Left lung (tissue), 4 donors: ENCODE measurements at regions not wholly inside any gene's neighbourhood (a gene's known extent, or its start where the extent isn't known, plus 50 kb on each side); places are given as distances from the start of the nearest gene placed in this dataset.
"Not testable (repeated sequence)": the region's sequence is repeated elsewhere in the genome, so short reads cannot be mapped to it uniquely, and the experiment has no call there.

Source experiments
- ATAC-seq: fragments of 200-7000 bp; cut with Tn5 transposase; one replicate; pipeline ENCODE4 v1.9.1; 2020; ENCODE audit warnings: moderate library complexity
- DNase-seq, 4 donors: peaks; one replicate each; pipeline ENCODE4 v3.0.0-alpha.2; 2013 to 2020
- H3K27ac ChIP-seq, 2 donors: fragments of 200-600 bp; sonication (generic) in 1 of 2; one replicate each; pipeline versions ENCODE4 v1.5.0 to v1.8.0; 2020 to 2021
- H3K27me3 ChIP-seq, 2 donors: fragments of 200-600 bp; sonication (generic) in 1 of 2; one replicate each; pipeline versions ENCODE4 v1.5.0 to v1.8.0; 2020 to 2021
- H3K36me3 ChIP-seq, 2 donors: fragments of 200-600 bp; sonication (generic) in 1 of 2; one replicate each; pipeline versions ENCODE4 v1.5.0 to v1.8.0; 2020 to 2021
- H3K4me1 ChIP-seq, 2 donors: fragments of 200-600 bp; one replicate each; pipeline ENCODE4 v1.8.0; 2021
- H3K4me3 ChIP-seq, 2 donors: fragments of 200-600 bp; sonication (generic) in 1 of 2; one replicate each; pipeline versions ENCODE4 v1.5.0 to v1.8.0; 2020 to 2021; ENCODE audit warnings: mild to moderate bottlenecking in 1 of 2
- H3K9me3 ChIP-seq, 2 donors: fragments of 200-600 bp; sonication (generic) in 1 of 2; one replicate each; pipeline versions ENCODE4 v1.5.0 to v1.8.0; 2020 to 2021
- intact Hi-C, 2 donors: fragments of 100-400 bp; cut with DNase I; formaldehyde crosslinking; loops; one replicate each; pipeline versions ENCODE4 v1.11.2 to v1.14.2; 2022
- TF ChIP-seq, protein P1 (sequence below), 2 donors: fragments of 200-600 bp; sonication (generic) in 1 of 2; IDR thresholded peaks; one replicate each; pipeline versions ENCODE4 v1.5.0 to v1.8.0; 2021; ENCODE audit warnings: antibody characterized with exemption in 2 of 2
- donor health status: DM: no; HTN: yes; CAD: no.
- donor health status: DM: no; HTN: no; CAD: no.

DNA sequence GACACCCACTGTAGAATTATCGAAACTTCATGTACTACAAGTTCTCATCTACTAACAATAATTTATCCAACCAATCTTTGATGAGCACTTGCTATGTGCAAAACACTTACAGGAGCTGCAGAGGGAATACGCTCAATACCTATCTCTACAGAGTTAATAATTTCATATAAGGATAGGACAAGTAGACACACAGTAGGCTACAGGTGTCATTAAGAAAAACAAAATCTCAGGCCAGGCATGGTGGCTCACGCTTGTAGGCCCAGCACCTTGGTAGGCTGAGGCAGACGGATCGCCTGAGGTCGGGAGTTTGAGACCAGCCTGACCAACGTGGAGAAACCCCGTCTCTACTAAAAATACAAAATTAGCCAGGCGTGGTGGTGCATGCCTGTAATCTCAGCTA is 91.3 kb upstream of the PLEKHM1 start:
- H3K4me1 ChIP-seq: peaks cover 8 to 39% of the 10 kb centered on the region in 2 donors
- ATAC-seq (no peak), DNase-seq (no peak)
- peaks cover 0 to 9% of the 10 kb centered on the region in 2 donors for H3K36me3 ChIP-seq
- TF ChIP-seq, protein P1, sequence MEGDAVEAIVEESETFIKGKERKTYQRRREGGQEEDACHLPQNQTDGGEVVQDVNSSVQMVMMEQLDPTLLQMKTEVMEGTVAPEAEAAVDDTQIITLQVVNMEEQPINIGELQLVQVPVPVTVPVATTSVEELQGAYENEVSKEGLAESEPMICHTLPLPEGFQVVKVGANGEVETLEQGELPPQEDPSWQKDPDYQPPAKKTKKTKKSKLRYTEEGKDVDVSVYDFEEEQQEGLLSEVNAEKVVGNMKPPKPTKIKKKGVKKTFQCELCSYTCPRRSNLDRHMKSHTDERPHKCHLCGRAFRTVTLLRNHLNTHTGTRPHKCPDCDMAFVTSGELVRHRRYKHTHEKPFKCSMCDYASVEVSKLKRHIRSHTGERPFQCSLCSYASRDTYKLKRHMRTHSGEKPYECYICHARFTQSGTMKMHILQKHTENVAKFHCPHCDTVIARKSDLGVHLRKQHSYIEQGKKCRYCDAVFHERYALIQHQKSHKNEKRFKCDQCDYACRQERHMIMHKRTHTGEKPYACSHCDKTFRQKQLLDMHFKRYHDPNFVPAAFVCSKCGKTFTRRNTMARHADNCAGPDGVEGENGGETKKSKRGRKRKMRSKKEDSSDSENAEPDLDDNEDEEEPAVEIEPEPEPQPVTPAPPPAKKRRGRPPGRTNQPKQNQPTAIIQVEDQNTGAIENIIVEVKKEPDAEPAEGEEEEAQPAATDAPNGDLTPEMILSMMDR (IDR thresholded peaks at IDR 0.05): no peak
- no peak overlapping the region for H3K27ac ChIP-seq
- no peaks in the 10 kb centered on the region for H3K27me3 ChIP-seq
- intact Hi-C loops: no loop called here
- no peak overlapping the region for H3K4me3 ChIP-seq
- H3K9me3 ChIP-seq: no peaks in the 10 kb centered on the region

GRCh38 chr17:45584092-45585036 is 93.8 kb upstream of the PLEKHM1 start:
- TF ChIP-seq, protein P1 (IDR thresholded peaks at IDR 0.05): peak in 1 of 2 donors; percentile 7
- peak; percentile 61 to 90 (median 75) for DNase-seq
- Histone ChIP-seq H3K4me1 (peaks cover 8 to 26% of the 10 kb centered on the region in 2 donors), H3K27me3 (no peaks in the 10 kb centered on the region), H3K36me3 (peaks cover 0 to 9% of the 10 kb centered on the region in 2 donors), H3K9me3 (no peaks in the 10 kb centered on the region), H3K27ac (peak overlapping the region; percentile 93), H3K4me3 (peak overlapping the region; percentile 81 to 93)
- peak; percentile 75 for ATAC-seq
- intact Hi-C loops: no loop called here

DNA sequence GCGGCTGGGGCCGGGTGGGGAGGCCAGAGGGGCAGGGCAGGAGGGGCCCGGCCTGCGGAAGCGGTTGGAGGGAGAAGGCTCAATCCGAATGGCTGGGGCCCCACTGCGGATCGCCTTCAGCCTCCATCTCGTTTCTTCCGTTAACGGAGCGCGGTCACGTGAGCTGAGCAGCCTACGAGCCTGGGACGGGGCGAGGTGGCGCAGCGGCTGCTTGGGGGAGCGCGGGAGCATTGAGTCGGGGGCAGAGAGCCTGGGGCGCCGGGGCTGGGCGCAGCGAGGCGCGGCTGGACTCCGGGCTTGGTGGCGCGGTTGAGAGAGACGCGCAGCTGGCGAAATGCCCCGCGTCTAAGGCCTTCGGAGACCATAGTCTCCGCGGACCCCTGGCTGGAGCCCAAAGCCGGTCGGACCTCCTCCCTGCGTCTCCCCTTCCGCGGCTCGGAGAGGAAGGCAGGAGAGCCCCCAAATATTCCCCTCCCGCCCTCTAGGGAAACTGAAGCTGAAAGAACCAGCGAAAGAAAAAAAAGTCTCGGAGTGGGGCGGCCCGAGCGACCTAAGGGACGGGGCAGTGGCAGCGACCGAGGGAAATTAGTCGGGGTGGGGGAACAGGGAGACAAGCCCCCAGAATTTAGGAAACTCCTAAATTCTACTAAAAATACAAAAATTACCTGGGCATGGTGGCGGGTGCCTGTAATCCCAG is 94.7 kb upstream of the PLEKHM1 start:
- H3K9me3 ChIP-seq, H3K36me3 ChIP-seq, intact Hi-C loops, H3K27me3 ChIP-seq: not testable (repeated sequence)
- peak overlapping the region; percentile 81 to 93 for H3K4me3 ChIP-seq
- TF ChIP-seq, protein P1 (IDR thresholded peaks at IDR 0.05): peak; percentile 7 to 29
- H3K27ac ChIP-seq: peak overlapping the region; percentile 93
- ATAC-seq (peak; percentile 79), DNase-seq (peak; percentile 72 to 97 (median 92))
- peaks cover 8 to 26% of the 10 kb centered on the region in 2 donors for H3K4me1 ChIP-seq

- H3K27ac ChIP-seq: peak overlapping the region; percentile 93
- intact Hi-C loops, H3K9me3 ChIP-seq, H3K36me3 ChIP-seq, H3K27me3 ChIP-seq: not testable (repeated sequence)
- TF ChIP-seq, protein P1 (IDR thresholded peaks at IDR 0.05): peak; percentile 10 to 15
- peak overlapping the region; percentile 81 to 93 for H3K4me3 ChIP-seq
- peak; percentile 25 to 91 (median 45) for DNase-seq
- peaks cover 8 to 26% of the 10 kb centered on the region in 2 donors for H3K4me1 ChIP-seq
- ATAC-seq: peak; percentile 51
Measured at GRCh38 chr17:45585794-45586650, 95.5 kb upstream of the PLEKHM1 start.

- H3K27me3 ChIP-seq, intact Hi-C loops, ATAC-seq, H3K9me3 ChIP-seq, DNase-seq, H3K4me3 ChIP-seq, H3K36me3 ChIP-seq: not testable (repeated sequence)
- peaks cover 8 to 26% of the 10 kb centered on the region in 2 donors for H3K4me1 ChIP-seq
- H3K27ac ChIP-seq: peak overlapping the region; percentile 93
Measured at GRCh38 chr17:45586651-45586934, 96.1 kb upstream of the PLEKHM1 start.
